IPS-NIHi7 (cell line): ENCODE measurements at regions not wholly inside any gene's neighbourhood (a gene's known extent, or its start where the extent isn't known, plus 50 kb on each side); places are given as distances from the start of the nearest gene placed in this dataset.
"Not testable (repeated sequence)": the region's sequence is repeated elsewhere in the genome, so short reads cannot be mapped to it uniquely, and the experiment has no call there.

Source experiments
- DNase-seq: peaks from one replicate; pipeline ENCODE4 v3.0.0; 2012; ENCODE audit warnings: mixed read lengths; ENCODE audit errors: extremely low spot score

- DNase-seq: no peak
These were observed 600.3 kb downstream of the MID1IP1 start for GRCh38 chrX:39401483-39402110.

GRCh38 chrX:39402158-39402557, 600.9 kb downstream of the MID1IP1 start:
- no peak for DNase-seq

DNA sequence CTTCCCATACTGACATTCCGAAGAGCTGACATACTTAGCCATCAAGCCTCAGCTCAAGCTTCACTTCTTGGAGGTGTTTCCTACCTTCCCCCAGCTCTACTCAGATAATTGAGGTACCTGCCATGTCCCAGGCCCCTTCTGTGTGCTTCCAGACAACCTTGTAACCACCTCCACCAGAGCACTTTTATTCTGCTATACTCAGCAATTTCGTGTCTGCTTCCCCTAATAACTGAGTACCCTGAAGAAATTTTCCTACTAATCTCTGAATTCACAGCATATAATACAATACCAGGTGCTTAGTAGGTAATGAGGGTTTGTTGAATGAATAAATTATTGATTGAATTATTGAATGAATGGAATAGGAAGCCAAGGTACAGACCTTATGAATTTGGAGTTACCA, 605.5 kb downstream of the MID1IP1 start:
- DNase-seq: no peak

GRCh38 chrX:39409246-39409917, 608.1 kb downstream of the MID1IP1 start:
- no peak for DNase-seq

DNA sequence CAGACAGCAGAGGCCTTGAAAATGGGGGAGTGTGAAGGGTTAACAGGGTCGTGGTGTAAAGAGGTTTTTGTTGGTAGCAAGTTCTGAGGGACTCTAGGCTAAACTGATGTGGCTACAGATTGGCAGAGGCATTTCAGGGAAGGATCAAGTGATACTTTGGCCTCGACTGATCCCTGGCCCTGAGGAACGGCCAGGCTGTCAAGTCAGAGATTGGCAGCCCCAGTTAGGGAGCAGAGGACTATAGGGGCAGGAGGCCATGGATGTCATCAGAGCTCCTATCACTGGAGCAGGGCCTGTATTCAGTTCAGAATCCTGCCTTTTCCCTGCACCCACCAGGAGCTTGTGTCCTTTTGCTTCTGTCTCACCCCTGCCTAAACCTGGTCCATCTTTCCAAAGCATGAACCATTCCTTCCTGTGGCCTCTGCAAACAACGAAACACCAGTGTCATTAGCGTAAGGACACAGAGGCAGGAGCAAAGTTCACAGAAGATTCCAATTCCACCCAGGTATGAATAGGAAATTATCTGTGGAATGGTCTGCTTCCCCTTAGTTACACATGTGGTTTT, 613.1 kb downstream of the MID1IP1 start:
- no peak for DNase-seq

DNA sequence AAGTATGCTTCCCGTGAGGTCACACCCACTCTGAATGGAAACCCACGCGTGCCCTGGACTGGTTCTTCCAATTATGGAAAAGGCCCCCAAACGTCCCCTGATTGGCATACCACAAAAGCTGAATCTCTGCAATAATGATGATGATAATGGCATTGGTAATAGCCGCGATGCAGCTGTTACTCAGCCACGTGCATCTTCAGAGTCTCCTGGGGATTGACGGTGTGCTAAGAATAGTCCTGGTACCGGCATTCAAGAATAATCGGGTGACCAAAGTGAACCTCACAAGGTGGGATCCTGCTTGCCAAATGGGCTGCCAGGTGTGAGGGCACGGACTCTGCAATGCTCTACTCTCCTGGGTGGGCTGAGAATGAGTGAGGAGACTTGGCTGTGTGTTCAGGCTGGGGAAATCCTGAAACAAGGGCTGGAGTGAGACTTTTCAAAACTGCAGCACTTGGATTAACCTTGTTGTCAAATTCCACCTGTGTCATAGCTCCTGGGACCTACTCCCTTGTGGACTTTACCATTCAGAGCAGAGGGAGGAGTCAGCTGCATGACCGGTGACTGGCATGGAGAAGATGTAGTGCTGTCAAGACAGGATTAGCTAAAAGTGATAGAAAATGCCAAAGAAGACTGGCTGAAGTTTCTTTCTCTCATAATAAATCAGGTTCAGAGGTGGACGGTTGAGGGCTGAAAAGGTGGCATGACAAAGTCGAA, 615.4 kb downstream of the MID1IP1 start:
- DNase-seq: no peak

GRCh38 chrX:39418254-39418704, 617.0 kb downstream of the MID1IP1 start:
- no peak for DNase-seq

DNA sequence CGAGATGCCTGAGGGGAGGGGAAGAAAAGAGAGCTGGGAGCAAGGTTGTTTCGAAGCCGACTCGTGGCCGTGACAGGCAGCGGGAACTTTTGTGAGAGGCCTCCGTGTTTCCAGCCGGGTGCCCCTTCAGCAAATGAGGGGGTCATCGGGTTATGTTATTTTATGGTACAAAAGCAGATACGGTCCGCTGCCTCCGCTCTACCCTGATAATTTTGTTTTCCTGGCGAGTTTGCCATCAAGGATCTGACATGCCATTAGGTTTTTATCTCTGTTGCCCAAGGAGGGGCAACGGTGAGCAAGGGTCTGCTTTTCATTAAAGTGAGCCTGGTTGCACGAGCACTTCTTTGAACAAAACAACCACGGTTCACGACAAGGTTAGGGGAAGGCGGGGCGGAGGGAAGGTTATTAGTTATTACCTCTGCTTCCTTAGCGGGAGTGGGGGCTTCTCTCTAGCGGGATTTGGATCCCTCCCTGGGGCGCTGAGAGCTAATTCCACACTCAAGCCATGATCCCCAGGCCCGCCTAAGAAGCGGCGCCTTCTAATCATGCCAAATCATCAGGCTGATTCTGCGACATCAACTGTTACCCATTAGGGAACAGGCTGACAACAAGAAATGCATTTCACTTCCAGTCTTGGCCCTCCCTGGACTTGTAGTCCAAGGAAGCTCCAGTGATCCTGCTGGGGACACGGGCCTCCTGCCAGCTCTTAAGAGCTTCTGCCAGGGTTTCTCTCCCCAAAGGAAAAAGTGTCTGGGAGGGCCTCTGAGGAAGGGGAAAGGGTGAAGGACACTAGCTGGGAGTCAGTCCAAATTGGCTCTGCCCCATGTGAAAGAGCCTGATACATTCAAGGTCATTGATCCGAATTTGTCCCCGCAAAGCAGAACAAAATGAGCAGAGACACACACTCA, 617.7 kb downstream of the MID1IP1 start:
- no peak for DNase-seq

DNA sequence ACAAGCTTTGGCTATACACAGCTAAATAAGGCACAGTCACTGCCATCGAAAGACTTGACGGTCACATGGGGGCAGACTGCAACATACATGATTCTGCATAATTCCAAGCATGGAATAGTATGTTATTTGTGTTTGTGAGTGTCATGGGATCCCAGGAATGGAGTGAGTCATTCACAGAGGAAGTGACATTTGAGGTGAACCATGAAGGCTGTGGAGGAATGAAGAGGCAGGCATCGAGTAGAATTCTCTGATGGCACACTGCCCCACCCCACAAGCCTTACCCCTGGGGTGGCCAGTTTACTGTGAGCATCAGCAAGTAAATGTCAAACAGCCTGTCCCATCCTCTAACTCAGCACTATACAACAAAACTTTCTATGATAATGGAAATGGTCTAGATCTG, 619.7 kb downstream of the MID1IP1 start:
- no peak for DNase-seq

- DNase-seq: no peak
These were observed 624.0 kb downstream of the MID1IP1 start for GRCh38 chrX:39425124-39425806.

- no peak for DNase-seq
These were observed 624.8 kb downstream of the MID1IP1 start for GRCh38 chrX:39426101-39426500.

DNA sequence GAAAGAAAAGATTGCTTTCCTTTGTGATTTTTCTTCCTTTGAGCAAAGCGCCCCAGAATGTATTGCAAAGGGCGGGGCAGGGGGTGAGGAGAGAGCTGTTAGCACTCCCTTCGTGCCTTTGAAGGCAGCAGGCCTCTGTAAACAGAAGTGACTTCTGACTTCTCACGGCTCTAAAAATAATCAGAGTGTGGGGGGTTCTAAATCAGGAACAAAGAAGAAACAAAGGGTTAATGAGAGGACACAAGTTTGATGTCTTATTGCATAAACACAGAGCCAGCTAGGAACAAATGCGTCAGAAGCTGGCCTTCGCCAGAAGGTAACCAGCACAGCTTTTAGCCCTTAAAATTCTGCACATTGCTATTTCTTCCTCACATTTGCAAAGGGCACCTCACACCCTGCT, 626.2 kb downstream of the MID1IP1 start:
- DNase-seq: no peak

DNA sequence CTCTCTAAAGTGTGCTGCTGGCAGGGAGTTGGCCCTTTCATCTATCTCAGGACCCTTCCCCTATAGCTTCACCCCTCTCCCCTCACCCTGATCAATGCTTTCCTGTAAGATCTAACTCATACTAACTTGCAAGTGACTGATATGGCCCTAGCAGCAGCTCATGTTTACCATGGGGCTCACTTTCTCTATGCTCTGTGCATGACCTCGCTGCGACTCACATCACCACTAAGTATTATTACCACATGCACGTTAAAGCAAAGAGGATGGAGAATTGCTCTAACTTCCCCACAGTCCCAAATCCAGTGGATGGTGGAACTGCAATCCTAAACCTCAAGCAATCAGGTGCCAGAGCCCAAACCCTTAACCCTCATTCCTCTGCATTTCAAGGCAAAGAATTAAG, 626.6 kb downstream of the MID1IP1 start:
- DNase-seq: no peak

- no peak for DNase-seq
These were observed 629.3 kb downstream of the MID1IP1 start for GRCh38 chrX:39430551-39430950.

- DNase-seq: no peak
These were observed 630.6 kb downstream of the MID1IP1 start for GRCh38 chrX:39431893-39432292.

DNA sequence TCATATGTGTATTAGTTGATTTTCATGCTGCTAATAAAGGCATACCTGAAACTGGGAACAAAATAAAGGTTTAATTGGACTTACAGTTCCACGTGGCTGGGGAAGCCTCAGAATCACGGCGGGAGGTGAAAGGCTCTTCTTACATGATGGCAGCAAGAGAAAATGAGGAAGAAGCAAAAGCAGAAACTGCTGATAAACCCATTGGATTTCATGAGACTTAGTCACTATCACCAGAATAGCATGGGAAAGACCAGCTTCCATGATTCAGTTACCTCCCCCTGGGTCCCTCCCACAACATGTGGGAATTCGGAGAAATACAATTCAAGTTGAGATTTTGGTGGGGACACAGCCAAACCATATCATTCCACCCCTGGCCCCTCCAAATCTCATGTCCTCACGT, 633.4 kb downstream of the MID1IP1 start:
- DNase-seq: not testable (repeated sequence)

DNA sequence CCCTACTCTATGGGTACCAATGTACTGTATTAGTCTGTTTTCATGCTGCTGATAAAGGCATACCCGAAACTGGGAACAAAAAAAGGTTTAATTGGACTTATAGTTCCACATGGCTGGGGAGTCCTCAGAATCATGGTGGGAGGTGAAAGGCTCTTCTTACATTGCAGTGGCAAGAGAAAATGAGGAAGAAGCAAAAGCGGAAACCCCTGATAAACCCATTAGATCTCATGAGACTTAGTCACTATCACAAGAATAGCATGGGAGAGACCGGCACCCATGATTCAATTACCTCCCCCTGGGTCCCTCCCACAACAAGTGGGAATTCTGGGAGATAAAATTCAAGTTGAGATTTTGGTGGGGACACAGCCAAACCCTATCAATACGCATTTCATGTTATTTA, 635.3 kb downstream of the MID1IP1 start:
- DNase-seq: not testable (repeated sequence)

GRCh38 chrX:39437670-39438441, 636.6 kb downstream of the MID1IP1 start:
- no peak for DNase-seq

GRCh38 chrX:39438603-39439602, 637.6 kb downstream of the MID1IP1 start:
- no peak for DNase-seq
